COR-L47 (cell line): ENCODE measurements at regions not wholly inside any gene's neighbourhood (a gene's known extent, or its start where the extent isn't known, plus 50 kb on each side); places are given as distances from the start of the nearest gene placed in this dataset.

Experiments used
- DNase-seq: peaks from one replicate; lab custom pipeline; 2025; lab: John Stamatoyannopoulos, UW

GRCh38 chr7:133190650-133191049 lies 62.2 kb upstream of the EXOC4 start:
- DNase-seq = no peak

DNA sequence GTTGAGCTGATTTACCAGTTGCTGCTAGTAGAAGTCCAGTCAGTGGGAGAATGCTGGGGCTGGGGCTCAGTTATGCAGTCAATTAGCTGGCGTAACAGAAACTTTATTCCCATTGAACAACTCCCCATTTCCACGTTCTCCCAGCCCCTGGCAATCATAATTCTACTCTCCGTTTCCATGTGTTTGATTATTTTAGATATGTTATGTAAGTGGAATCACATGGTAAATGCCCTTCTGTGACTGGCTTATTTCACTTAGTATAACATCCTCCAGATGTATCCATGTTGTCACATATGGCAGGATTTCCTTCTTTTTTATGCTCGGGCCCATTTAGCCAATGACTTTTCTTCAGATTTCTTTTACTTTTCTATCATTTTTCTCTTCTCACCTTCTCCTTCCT lies 61.1 kb upstream of the EXOC4 start:
- DNase-seq = no peak

DNA sequence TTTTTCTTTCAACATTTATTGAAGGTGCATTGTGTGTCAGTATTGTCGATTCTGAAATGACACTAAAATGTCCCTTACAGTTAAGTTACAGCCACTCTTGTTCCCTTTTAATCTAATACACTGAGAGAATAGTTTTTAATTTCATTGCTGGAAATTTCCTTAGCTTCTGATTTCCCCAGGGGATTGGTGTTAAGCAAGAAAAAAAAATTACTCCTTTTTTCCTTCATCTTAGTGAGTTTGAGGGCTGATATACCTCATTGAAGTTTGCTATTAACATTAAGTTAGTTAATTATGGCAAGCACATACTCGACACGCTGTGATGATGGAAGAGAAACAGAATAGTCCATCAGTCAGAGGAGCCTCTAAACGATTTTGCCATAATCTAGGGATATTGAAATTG lies 57.0 kb upstream of the EXOC4 start:
- no peak for DNase-seq

- no peak for DNase-seq
Measured at GRCh38 chr7:133196856-133197612, 55.8 kb upstream of the EXOC4 start.

DNA sequence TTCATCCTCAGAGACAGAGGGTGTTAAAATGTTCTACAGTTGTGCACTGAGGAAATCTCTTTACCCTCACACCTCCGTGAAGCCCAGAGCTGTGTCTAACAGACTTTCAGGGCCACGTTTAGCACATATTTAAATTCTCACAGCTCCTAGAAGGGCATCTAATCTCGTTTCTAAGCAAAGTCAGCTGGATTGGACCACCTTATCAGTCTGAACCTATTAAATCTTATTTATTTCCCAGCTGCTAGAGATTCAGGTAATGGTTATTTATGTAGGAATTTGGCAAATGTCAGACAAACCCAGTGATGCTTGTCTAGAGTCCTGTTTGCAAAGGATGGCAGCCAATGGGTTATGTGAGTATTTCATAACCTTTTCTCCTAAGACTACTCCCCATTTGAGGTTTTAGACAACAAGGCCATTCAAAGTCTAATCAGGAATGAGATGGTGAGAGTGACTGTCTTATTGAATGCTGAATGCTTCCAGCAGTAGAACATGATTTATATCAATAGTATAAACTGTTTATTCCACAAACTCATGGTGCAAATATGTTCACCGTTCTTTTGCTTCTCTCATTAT lies 54.8 kb upstream of the EXOC4 start:
- no peak for DNase-seq

- DNase-seq = no peak
Measured at GRCh38 chr7:133199831-133200230, 53.0 kb upstream of the EXOC4 start.

DNA sequence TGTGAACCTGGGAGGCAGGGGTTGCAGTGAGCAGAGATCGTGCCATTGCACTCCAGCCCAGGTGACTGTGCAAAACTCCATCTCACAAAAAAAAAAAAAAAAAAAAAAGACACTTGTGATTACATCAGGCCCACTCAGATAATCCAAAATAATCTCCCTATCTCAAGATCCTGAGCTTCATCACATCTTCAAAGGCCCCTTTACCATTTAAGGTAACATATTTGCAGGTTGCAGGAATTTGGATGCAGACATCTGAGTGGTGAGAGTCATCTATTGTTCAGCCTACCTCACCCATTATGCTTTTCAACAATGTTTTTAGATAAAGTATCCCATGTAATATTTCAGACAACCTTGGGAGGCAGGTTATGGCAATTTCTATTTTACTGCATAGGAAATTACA lies 51.4 kb upstream of the EXOC4 start:
- DNase-seq = no peak

DNA sequence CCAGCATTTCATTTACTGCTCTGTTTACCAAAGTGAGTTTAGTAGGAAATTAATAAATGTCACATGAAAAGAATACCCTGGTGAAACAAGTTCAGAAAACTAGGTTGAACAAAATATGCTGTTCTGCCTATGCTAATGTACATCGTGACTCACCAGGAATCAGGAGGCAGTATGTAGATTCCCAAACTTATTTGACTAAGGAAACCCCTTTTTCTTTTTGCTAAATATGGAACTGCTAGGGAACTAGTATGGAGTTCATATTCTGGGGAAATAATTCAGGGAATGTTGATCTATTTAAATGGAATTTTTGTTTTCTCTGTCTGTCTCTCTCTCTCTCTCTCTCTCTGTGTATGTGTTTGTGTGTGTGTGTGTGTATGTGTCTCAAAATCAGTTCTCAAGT lies 49.9 kb upstream of the EXOC4 start:
- no peak for DNase-seq
